DND-41 (cell line): ENCODE measurements at regions not wholly inside any gene's neighbourhood (a gene's known extent, or its start where the extent isn't known, plus 50 kb on each side); places are given as distances from the start of the nearest gene placed in this dataset.

Experiments
- ATAC-seq: fragments of 200-7000 bp; cut with Tn5 transposase; 3 replicates; pipeline ENCODE4 v1.9.1; 2021; ENCODE audit warnings: low read depth; ENCODE audit not compliant: insufficient read depth
- DNase-seq: peaks from one replicate; pipeline ENCODE4 v3.0.0-alpha.2; 2020
- H2AFZ ChIP-seq: 2 replicates; pipeline ENCODE4 v1.6.0; 2012; ENCODE audit warnings: low read depth, low read length
- H3K27ac ChIP-seq: 2 replicates; pipeline ENCODE4 v1.5.1; 2012; ENCODE audit warnings: low read length, inconsistent platforms
- H3K27me3 ChIP-seq: fragments of 200-600 bp; sonication (generic); 2 replicates; pipeline ENCODE4 v1.6.0; 2012; ENCODE audit warnings: low read length, mild to moderate bottlenecking, inconsistent platforms; ENCODE audit not compliant: insufficient read depth, poor library complexity
- H3K36me3 ChIP-seq: 2 replicates; pipeline ENCODE4 v1.5.1; 2012; ENCODE audit warnings: low read length, inconsistent platforms; ENCODE audit not compliant: insufficient read depth
- H3K4me1 ChIP-seq: 2 replicates; pipeline ENCODE4 v1.5.1; 2012; ENCODE audit warnings: mild to moderate bottlenecking, low read length; ENCODE audit not compliant: insufficient read depth
- H3K4me2 ChIP-seq: 2 replicates; pipeline ENCODE4 v1.6.0; 2012; ENCODE audit warnings: mild to moderate bottlenecking, moderate library complexity, low read length, inconsistent platforms; ENCODE audit not compliant: insufficient read depth
- H3K4me3 ChIP-seq, 2 experiments: fragments of 200-600 bp in 1 of 2; shearing (Covaris generic) in 1 of 2; 2 replicates each; pipeline ENCODE4 v1.5.1; 2012 to 2016; ENCODE audit warnings: inconsistent platforms in 2 of 2, low read length in 2 of 2, mild to moderate bottlenecking in 2 of 2, low read depth in 1 of 2, moderate library complexity in 1 of 2
- H3K79me2 ChIP-seq: 2 replicates; pipeline ENCODE4 v1.6.0; 2012; ENCODE audit warnings: low read length, inconsistent platforms; ENCODE audit not compliant: insufficient read depth
- H3K9ac ChIP-seq: 2 replicates; pipeline ENCODE4 v1.6.0; 2012; ENCODE audit warnings: low read depth, mild to moderate bottlenecking, inconsistent platforms, low read length, moderate library complexity
- H3K9me3 ChIP-seq: 2 replicates; pipeline ENCODE4 v1.5.1; 2012; ENCODE audit warnings: low read length, moderate library complexity, mild to moderate bottlenecking, inconsistent platforms; ENCODE audit not compliant: insufficient read depth, severe bottlenecking
- H4K20me1 ChIP-seq: 2 replicates; pipeline ENCODE4 v1.6.0; 2012; ENCODE audit warnings: low read length; ENCODE audit not compliant: insufficient read depth
- CTCF ChIP-seq: IDR thresholded peaks from 2 replicates; pipeline ENCODE4 v1.5.1; 2012; ENCODE audit warnings: borderline replicate concordance, low read length, moderate library complexity, mild to moderate bottlenecking; ENCODE audit not compliant: poor library complexity, severe bottlenecking; ENCODE audit errors: extremely low read depth
- EZH2 ChIP-seq: IDR thresholded peaks from 3 replicates; pipeline ENCODE4 v1.6.1; 2012; ENCODE audit warnings: borderline replicate concordance, low read depth, mild to moderate bottlenecking, moderate library complexity, low read length, inconsistent platforms; ENCODE audit not compliant: severe bottlenecking

GRCh38 chr2:62410926-62411456 lies 95.0 kb downstream of the TMEM17 start:
- no peak overlapping the region for H3K4me2 ChIP-seq
- no peaks in the 10 kb centered on the region for H3K27me3 ChIP-seq
- no peak for ATAC-seq
- H2AFZ ChIP-seq: peak overlapping the region; percentile 42; the same call in 1 of the 2 replicates
- H3K4me1 ChIP-seq: peaks cover 6% of the 10 kb centered on the region
- H3K79me2 ChIP-seq: no peaks in the 10 kb centered on the region
- H4K20me1 ChIP-seq: no peaks in the 10 kb centered on the region
- no peak overlapping the region for H3K27ac ChIP-seq
- H3K36me3 ChIP-seq: no peaks in the 10 kb centered on the region
- TF ChIP-seq CTCF (no peak), EZH2 (no peak)
- no peak overlapping the region for H3K4me3 ChIP-seq
- no peak for DNase-seq
- no peak overlapping the region for H3K9ac ChIP-seq
- no peaks in the 10 kb centered on the region for H3K9me3 ChIP-seq

GRCh38 chr2:62410015-62410453 lies 96.0 kb downstream of the TMEM17 start:
- Histone ChIP-seq H3K4me1 (peaks cover 6% of the 10 kb centered on the region), H2AFZ (no peak overlapping the region), H4K20me1 (no peaks in the 10 kb centered on the region), H3K36me3 (no peaks in the 10 kb centered on the region), H3K27ac (no peak overlapping the region), H3K4me3 (no peak overlapping the region), H3K9ac (no peak overlapping the region), H3K9me3 (no peaks in the 10 kb centered on the region), H3K4me2 (no peak overlapping the region), H3K79me2 (no peaks in the 10 kb centered on the region), H3K27me3 (no peaks in the 10 kb centered on the region)
- no peak for TF ChIP-seq EZH2
- no peak for TF ChIP-seq CTCF
- DNase-seq (no peak), ATAC-seq (no peak)

- H3K27me3 ChIP-seq: no peaks in the 10 kb centered on the region
- H3K27ac ChIP-seq: no peak overlapping the region
- H2AFZ ChIP-seq: no peak overlapping the region
- DNase-seq: no peak
- H3K79me2 ChIP-seq: no peaks in the 10 kb centered on the region
- H3K9ac ChIP-seq: no peak overlapping the region
- no peaks in the 10 kb centered on the region for H3K36me3 ChIP-seq
- H3K4me3 ChIP-seq: no peak overlapping the region
- H3K4me2 ChIP-seq: no peak overlapping the region
- peaks cover 6% of the 10 kb centered on the region for H3K4me1 ChIP-seq
- TF ChIP-seq EZH2: no peak
- TF ChIP-seq CTCF: no peak
- H4K20me1 ChIP-seq: no peaks in the 10 kb centered on the region
- ATAC-seq: no peak
- no peaks in the 10 kb centered on the region for H3K9me3 ChIP-seq
Measured at GRCh38 chr2:62409442-62409841, 96.6 kb downstream of the TMEM17 start.

GRCh38 chr2:62408241-62408677 lies 97.7 kb downstream of the TMEM17 start:
- no peak overlapping the region for H3K9ac ChIP-seq
- no peaks in the 10 kb centered on the region for H3K27me3 ChIP-seq
- peaks cover 6% of the 10 kb centered on the region for H3K4me1 ChIP-seq
- no peak overlapping the region for H2AFZ ChIP-seq
- H4K20me1 ChIP-seq: no peaks in the 10 kb centered on the region
- no peaks in the 10 kb centered on the region for H3K9me3 ChIP-seq
- H3K79me2 ChIP-seq: no peaks in the 10 kb centered on the region
- H3K27ac ChIP-seq: no peak overlapping the region
- no peak overlapping the region for H3K4me2 ChIP-seq
- TF ChIP-seq EZH2: no peak
- no peak for TF ChIP-seq CTCF
- H3K36me3 ChIP-seq: no peaks in the 10 kb centered on the region
- ATAC-seq: no peak
- no peak overlapping the region for H3K4me3 ChIP-seq
- DNase-seq: no peak
